GM12873 (cell line): ENCODE measurements at regions not wholly inside any gene's neighbourhood (a gene's known extent, or its start where the extent isn't known, plus 50 kb on each side); places are given as distances from the start of the nearest gene placed in this dataset.

Experiments
- TF ChIP-seq, protein P1 (sequence below): IDR thresholded peaks from 2 replicates; pipeline ENCODE4 v1.5.1; 2012; ENCODE audit warnings: low read depth, mild to moderate bottlenecking, moderate library complexity, low read length, control low read depth; ENCODE audit not compliant: insufficient read depth; ENCODE audit errors: missing control alignments

DNA sequence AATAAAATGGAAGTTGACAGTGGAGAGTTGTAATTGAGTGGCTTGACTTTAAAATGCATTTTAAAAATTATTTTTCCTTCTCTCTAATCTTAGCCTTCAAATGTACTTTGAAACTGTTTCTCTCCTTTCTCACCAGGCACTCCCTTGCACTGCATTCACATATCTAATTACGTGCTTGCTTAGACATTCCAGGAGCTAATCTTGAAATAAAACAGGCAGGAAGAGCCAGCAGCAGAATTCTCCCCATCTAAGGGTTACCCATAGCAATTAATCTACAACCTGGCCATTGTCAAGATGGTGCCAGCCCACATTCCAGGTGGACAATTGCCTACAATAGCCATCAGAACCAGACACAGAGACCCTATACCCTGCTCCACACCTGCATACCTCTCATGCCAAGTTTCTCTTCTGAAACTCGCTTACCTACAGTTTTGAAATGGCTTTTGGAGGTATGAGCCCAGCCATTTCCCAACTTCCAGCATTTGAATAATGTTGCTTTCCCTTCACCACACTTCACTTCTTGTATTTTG, 167.6 kb upstream of the GJE1 start:
- TF ChIP-seq, protein P1, sequence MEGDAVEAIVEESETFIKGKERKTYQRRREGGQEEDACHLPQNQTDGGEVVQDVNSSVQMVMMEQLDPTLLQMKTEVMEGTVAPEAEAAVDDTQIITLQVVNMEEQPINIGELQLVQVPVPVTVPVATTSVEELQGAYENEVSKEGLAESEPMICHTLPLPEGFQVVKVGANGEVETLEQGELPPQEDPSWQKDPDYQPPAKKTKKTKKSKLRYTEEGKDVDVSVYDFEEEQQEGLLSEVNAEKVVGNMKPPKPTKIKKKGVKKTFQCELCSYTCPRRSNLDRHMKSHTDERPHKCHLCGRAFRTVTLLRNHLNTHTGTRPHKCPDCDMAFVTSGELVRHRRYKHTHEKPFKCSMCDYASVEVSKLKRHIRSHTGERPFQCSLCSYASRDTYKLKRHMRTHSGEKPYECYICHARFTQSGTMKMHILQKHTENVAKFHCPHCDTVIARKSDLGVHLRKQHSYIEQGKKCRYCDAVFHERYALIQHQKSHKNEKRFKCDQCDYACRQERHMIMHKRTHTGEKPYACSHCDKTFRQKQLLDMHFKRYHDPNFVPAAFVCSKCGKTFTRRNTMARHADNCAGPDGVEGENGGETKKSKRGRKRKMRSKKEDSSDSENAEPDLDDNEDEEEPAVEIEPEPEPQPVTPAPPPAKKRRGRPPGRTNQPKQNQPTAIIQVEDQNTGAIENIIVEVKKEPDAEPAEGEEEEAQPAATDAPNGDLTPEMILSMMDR, result no peak

DNA sequence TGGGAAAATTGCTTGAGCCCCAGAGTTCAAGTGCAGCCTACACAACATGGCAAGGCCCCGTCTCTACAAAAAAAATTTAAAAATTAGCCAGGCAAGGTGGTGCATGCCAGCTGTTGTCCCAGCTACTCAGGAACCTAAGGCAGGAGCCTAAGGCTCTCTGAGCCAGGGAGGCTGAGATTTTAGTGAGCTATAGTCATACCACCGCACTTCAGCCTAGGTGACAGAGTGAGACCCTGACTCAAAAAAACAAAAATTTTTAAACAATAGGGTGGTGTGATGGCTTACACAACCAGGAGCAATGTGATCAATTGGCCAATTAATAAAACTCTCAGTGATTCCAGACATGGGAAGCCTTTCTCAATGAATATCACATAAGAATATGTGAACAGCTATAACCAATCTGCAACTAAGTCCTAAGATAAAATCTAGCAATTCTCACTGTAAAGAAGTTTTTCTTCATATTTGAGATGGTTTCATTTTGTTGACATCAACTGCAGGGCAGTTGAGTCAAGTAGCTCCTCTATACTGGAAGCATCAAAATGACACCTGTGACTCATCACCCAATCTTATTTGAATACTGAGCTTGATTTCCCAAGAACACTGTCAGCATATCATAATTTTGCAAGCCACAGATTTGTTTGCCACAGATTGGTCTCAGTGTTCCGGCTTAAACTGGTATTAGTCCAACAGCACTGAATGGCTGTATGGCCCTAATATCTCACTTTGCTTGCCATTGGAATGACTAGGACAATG, 169.0 kb upstream of the GJE1 start:
- TF ChIP-seq, protein P1, result no peak

DNA sequence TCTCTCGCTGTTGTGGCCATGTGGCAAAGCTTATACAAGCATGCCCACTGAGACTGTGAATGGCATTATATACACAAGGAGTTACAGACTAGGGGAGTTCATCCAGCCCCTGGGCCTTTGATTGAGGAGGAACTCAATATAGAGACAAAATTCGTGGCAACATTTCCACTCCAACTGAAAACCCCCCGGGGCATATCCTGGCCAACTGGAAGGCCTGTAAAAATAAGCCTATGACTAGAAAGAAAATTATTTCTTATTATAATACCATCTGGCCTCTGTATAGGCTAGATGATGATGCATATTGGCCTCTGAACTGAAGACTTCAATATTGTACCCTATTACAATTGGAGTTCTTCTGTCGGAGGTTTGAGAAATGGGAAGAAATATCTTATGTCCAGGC, 175.5 kb upstream of the GJE1 start:
- TF ChIP-seq, protein P1, result no peak

DNA sequence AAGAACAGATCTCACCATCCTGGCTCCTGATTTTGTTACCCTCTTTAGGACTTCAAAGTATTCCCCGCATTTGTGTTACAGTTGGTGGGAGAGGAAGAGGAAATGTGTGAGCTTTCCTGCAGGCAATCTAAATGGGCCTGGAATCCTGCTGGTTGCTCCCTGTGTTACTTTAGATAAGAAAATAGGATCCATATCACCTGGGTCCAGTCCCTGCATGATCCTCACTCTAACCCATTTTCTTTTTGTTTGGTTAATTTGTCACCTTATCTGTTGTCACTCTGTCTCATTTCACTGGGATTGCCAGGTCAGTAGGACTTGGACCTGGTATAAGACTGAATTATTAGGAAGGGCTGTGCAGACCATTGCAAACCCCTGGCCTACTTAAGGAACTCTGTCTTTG, 175.9 kb upstream of the GJE1 start:
- TF ChIP-seq, protein P1, result no peak

DNA sequence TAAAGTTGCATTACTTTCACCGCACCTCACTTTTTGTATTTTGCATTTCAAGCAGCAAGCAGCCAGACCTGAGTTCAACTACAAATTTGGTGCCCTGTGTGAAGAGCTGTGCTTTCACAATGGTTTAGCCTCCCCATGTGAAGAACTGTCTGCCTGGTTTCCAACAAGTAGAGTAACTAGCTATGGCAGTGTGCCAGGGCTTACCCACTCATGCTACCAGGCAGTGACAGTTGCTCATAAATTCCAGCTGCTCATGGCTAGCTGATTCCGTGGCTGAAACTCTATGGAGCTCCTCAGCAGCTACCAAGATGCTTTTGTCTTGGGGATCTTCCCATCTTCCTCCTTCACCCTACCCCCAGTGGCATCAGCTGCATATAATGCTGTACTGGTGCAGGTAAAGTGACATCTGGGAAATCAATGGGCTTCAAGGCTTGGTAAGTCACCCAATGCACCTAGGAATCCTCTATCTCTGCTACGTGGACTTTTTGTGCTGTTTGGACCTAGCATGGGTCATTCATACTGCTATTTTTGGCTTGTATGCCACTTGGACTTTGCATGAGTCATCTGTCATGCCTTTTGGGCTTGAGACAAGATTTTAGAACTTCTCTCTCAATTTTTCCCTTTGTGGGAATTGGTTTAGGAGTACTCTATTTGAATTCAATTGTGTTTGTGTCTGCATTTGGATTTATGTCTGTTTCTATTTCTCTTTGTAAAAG, 176.5 kb upstream of the GJE1 start:
- TF ChIP-seq, protein P1, result no peak

DNA sequence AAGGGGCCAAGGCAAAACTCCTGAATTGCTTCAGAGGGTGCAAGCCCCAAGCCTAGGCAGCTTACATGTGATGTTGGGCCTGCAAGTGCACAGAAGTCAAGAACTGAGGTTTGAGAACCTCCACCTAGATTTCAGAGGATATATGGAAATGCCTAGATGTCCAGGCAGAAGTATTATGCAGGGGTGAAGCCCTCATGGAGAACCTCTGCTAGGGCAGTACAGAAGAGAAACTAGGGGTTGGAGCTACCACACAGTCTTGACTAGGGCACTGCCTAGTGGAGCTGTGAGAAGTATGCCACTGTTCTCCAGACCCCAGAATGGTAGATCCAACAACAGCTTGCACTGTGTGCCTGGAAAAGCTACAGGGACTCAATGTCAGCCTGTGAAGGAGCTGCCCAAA, 179.7 kb upstream of the GJE1 start:
- TF ChIP-seq, protein P1, result no peak

DNA sequence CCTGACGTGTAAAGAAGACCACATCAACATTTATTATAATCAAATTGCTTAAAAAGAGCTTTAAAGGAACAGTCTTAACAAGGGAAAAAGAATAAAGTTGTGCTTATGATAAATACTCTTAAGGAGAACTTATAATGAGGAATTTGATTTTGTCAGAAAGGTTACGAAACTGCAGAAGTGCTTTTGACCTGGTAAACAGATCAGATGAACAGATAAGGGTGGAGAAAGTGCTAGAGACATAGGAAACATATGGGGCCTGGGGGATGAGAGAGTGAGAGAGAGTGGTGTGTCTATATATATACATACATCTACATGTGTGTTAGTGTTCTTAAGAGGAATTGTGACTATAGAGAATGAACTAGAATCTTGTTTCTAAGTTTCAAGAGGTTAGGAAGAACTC, 186.2 kb upstream of the GJE1 start:
- TF ChIP-seq, protein P1, result no peak
